ENCODE measurements at regions not wholly inside any gene's neighbourhood (a gene's known extent, or its start where the extent isn't known, plus 50 kb on each side); places are given as distances from the start of the nearest gene placed in this dataset.
"Not testable (repeated sequence)": the region's sequence is repeated elsewhere in the genome, so short reads cannot be mapped to it uniquely, and the experiment has no call there.

- DNase-seq = no peak
Observed at GRCh38 chr7:136308230-136308629, 331.1 kb upstream of the MTPN start.

GRCh38 chr7:136303162-136303561 lies 326.0 kb upstream of the MTPN start:
- no peak for DNase-seq

GRCh38 chr7:136302049-136302448 lies 324.9 kb upstream of the MTPN start:
- no peak for DNase-seq

GRCh38 chr7:136294977-136295376 lies 317.8 kb upstream of the MTPN start:
- no peak for DNase-seq

- no peak for DNase-seq
Observed at GRCh38 chr7:136293841-136294391, 316.8 kb upstream of the MTPN start.

GRCh38 chr7:136293272-136293671 lies 316.1 kb upstream of the MTPN start:
- DNase-seq = no peak

- DNase-seq = no peak
Observed at GRCh38 chr7:136292365-136292764, 315.2 kb upstream of the MTPN start.

- DNase-seq = no peak
Observed at GRCh38 chr7:136290351-136290750, 313.2 kb upstream of the MTPN start.

- DNase-seq = no peak
Observed at GRCh38 chr7:136278057-136278456, 300.9 kb upstream of the MTPN start.

GRCh38 chr7:136275794-136276193 lies 298.6 kb upstream of the MTPN start:
- no peak for DNase-seq

GRCh38 chr7:136274636-136275345 lies 297.6 kb upstream of the MTPN start:
- no peak for DNase-seq

GRCh38 chr7:136272934-136273333 lies 295.8 kb upstream of the MTPN start:
- no peak for DNase-seq

- no peak for DNase-seq
Observed at GRCh38 chr7:136267822-136268221, 290.7 kb upstream of the MTPN start.

GRCh38 chr7:136266457-136266856 lies 289.3 kb upstream of the MTPN start:
- DNase-seq = no peak

- not testable (repeated sequence) for DNase-seq
Observed at GRCh38 chr7:136264304-136264703, 287.1 kb upstream of the MTPN start.

GRCh38 chr7:136263112-136263860 lies 286.1 kb upstream of the MTPN start:
- DNase-seq = not testable (repeated sequence)

- not testable (repeated sequence) for DNase-seq
Observed at GRCh38 chr7:136260591-136260990, 283.4 kb upstream of the MTPN start.

- no peak for DNase-seq
Observed at GRCh38 chr7:136259074-136259473, 281.9 kb upstream of the MTPN start.

GRCh38 chr7:136256491-136256890 lies 279.3 kb upstream of the MTPN start:
- DNase-seq = no peak

GRCh38 chr7:136254148-136254547 lies 277.0 kb upstream of the MTPN start:
- DNase-seq = no peak

GRCh38 chr7:136251826-136252225 lies 274.7 kb upstream of the MTPN start:
- no peak for DNase-seq

GRCh38 chr7:136247211-136247610 lies 270.1 kb upstream of the MTPN start:
- no peak for DNase-seq

- DNase-seq = no peak
Observed at GRCh38 chr7:136245327-136246004, 268.3 kb upstream of the MTPN start.

- no peak for DNase-seq
Observed at GRCh38 chr7:136234040-136234439, 256.9 kb upstream of the MTPN start.
